Bronchial epithelial cell (primary cell): ENCODE measurements at regions not wholly inside any gene's neighbourhood (a gene's known extent, or its start where the extent isn't known, plus 50 kb on each side); places are given as distances from the start of the nearest gene placed in this dataset.

Source experiments
- DNase-seq: peaks from one replicate; pipeline ENCODE4 v3.0.0-alpha.2; 2010; ENCODE audit warnings: low read depth
- FAIRE-seq: peaks from 2 replicates; lab custom pipeline; 2011; peaks lifted over from hg19 to GRCh38; lab: Jason Lieb, UNC
- H3K27me3 ChIP-seq: 2 replicates; pipeline ENCODE4 v1.5.1; 2011; ENCODE audit warnings: low read length; ENCODE audit not compliant: control insufficient read depth, insufficient read depth
- H3K36me3 ChIP-seq: 2 replicates; pipeline ENCODE4 v1.5.1; 2011; ENCODE audit warnings: low read length; ENCODE audit not compliant: control insufficient read depth, insufficient read depth
- H3K4me3 ChIP-seq: 2 replicates; pipeline ENCODE4 v1.5.1; 2011; ENCODE audit warnings: mild to moderate bottlenecking, low read depth, low read length, control low read depth
- CTCF ChIP-seq: IDR thresholded peaks from 2 replicates; pipeline ENCODE4 v1.5.1; 2011; ENCODE audit warnings: mild to moderate bottlenecking, moderate library complexity, low read length, control low read depth, inconsistent platforms; ENCODE audit not compliant: insufficient read depth, severe bottlenecking

DNA sequence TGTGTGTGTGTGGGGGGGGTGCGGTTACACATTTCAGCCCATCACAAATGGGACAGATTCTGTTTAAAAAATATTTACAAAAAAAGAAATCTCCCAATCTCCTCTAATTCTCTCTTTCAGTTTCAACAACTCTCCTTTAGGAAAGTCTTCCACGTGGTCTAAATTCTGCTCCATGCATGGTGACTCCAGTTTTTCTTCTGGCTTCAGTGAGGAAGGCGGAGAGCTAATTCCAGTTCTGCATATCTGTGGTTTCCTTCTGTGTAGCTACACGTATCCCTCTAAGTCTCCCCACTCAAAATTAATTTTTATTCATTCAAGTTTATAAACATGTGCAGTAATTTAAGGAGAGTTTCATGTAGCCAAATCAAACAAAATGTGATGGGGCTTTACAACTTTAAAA, 111.6 kb downstream of the SLC4A3 start:
- FAIRE-seq (no peak), DNase-seq (no peak)

GRCh38 chr2:219739866-219740440, 112.5 kb downstream of the SLC4A3 start:
- TF ChIP-seq CTCF, result no peak
- H3K36me3 ChIP-seq, result no peaks in the 10 kb centered on the region
- peaks cover 10% of the 10 kb centered on the region for H3K27me3 ChIP-seq
- H3K4me3 ChIP-seq, result no peak overlapping the region
- DNase-seq (no peak), FAIRE-seq (peak; percentile 7)

More for the DNA sequence above, 111.6 kb downstream of the SLC4A3 start:
- Histone ChIP-seq H3K36me3 (no peaks in the 10 kb centered on the region), H3K27me3 (peaks cover 4% of the 10 kb centered on the region), H3K4me3 (no peak overlapping the region)
- TF ChIP-seq CTCF, result no peak

DNA sequence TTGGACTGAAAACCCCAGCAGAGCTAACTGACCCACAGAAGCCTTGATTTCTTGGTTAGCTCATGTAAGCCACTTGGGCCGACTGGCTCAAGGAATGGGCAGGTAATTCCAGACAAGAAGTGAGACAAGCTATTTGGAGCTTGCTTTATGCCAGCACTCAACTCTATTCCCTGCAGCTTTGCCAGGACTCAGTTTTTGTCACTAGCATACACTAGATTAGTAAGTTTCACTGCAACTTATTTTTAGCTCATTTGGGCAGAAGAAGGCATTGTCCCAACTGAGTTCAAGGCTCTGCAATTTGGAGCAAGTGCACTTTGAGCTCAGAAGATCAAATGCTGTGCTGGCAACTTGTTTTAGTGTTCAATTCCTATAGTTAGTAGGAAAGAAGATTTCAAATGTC, 116.1 kb downstream of the SLC4A3 start:
- H3K27me3 ChIP-seq, result peaks cover 10% of the 10 kb centered on the region
- DNase-seq, result no peak
- no peak overlapping the region for H3K4me3 ChIP-seq
- FAIRE-seq, result no peak
- H3K36me3 ChIP-seq, result no peaks in the 10 kb centered on the region
- no peak for TF ChIP-seq CTCF

GRCh38 chr2:219744066-219744465, 116.6 kb downstream of the SLC4A3 start:
- no peak overlapping the region for H3K4me3 ChIP-seq
- DNase-seq, result no peak
- no peak for FAIRE-seq
- H3K27me3 ChIP-seq, result peaks cover 10% of the 10 kb centered on the region
- H3K36me3 ChIP-seq, result no peaks in the 10 kb centered on the region
- no peak for TF ChIP-seq CTCF

GRCh38 chr2:219744600-219744999, 117.2 kb downstream of the SLC4A3 start:
- FAIRE-seq, result no peak
- H3K27me3 ChIP-seq, result peaks cover 10% of the 10 kb centered on the region
- no peak overlapping the region for H3K4me3 ChIP-seq
- H3K36me3 ChIP-seq, result no peaks in the 10 kb centered on the region
- no peak for TF ChIP-seq CTCF
- DNase-seq, result no peak

DNA sequence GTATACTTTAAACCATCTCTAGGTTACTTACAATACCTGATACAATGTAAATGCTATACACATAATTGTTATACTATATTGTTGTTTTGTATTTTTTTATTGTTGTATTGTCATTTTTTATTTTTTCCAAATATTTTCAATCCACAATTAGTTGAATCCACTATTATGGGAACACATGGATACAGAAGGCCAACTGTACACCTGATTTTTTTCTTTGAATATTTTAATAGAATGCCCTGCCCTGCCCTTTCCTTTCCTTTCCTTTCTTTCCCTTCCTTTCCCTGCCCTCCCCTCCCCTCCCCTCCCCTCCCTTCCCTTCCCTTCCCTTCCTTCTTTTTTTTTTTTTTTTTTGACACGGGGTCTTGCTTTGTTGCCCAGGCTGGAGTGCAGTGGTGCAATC, 120.2 kb downstream of the SLC4A3 start:
- TF ChIP-seq CTCF, result no peak
- DNase-seq, result no peak
- Histone ChIP-seq H3K4me3 (no peak overlapping the region), H3K27me3 (peaks cover 10% of the 10 kb centered on the region), H3K36me3 (no peaks in the 10 kb centered on the region)
- FAIRE-seq, result no peak
